ENCODE measurements at regions not wholly inside any gene's neighbourhood (a gene's known extent, or its start where the extent isn't known, plus 50 kb on each side); places are given as distances from the start of the nearest gene placed in this dataset.
"Not testable (repeated sequence)": the region's sequence is repeated elsewhere in the genome, so short reads cannot be mapped to it uniquely, and the experiment has no call there.

DNA sequence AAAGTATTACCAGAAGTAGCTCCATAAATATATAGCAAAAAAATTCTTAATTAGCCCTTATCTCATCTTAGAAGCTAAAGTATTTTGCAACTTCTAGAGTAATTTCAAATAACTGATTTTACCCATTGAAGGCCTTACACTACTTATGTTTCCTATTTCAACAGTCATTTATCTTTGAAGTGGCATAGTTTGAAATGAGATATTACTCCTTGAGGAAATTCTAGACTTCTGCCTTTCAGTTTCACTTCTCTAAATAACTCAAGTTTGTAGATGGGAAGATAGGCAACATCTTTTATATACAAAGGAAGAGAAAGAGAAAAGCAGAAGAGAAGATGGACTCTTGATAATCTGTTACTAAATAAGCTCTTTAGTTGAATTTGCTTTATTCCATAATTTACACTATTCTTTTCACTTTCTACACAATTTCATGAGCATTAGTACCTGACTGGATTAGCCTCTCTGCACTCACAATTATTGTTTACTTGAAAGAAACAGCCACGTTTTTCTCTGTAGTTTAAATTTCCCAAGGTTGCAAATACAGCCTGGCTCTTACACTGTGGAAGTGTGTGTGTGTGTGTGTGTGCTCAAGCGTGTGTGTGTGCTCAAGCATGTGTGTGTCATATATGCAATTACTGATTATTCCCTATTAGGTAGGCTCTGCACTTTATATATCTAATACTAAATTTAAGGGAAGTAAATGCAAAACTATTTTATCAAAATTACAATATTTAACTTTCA, 60.6 kb upstream of the EMB start:
- no peak for DNase-seq

DNA sequence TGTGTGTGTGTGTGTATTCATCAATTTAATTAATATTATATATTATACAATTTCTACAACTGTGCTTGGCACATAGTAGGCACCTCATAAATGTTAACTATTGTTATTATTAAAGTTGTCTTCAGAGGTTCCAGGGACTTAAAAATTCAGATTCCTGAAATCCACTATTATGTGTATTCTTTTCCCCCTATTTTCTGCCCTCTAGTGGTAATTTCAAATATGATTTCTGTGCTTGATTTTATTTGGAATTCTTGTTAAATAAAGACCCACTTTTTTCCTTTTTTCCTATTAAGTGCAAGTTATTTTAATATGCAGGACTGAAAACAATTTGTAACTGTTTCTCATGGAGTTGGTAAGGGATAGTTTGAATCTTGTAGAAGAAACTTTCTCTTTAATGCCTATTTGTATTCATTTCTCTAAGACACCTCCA, 72.0 kb upstream of the EMB start:
- peak in 1 of 2 experiments; percentile 29 for DNase-seq

DNA sequence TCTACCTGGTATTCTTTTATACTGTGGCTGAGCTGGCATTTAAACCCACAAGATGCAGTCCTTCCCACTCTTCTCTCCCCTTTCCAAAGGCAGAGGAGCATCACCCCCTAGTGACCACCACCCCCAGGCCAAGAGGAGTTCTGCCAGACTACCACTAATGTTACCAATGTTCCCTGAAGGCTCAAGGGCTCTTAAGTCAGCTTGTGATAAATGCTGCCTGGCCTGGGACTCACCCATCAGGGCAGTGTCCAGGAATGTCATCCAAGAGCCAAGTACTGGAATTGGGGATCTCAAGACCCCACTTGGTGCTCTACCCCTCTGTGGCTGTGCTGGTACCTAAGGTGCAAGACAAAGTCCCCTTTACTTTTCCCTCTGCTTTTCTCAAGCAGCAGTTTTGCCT, 80.0 kb upstream of the EMB start:
- DNase-seq: not testable (repeated sequence)

DNA sequence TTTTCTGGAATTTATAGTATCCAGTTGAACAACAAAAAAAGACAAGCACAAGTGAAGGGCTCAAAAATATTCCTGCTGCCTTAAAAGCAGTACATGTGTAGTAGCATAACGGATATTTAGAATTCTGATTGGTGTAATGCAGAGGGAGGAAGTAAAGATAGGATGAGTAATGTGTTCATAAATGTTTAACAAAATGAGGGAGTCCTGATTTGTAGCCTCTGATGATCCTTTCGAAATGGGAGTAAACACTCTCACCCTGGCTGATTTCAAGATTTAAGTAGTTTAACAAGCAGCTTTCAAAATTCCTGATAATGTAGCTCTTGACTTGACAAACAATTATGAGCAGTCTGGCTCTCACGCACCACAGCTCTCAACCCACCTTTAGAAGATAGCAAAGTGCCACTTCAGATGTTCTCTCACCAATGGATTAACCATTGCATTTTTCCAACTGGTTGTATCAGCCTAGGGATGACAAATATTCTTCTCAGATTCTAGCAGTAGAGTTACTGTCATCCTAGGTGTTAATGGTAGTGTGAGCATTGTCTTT, 86.5 kb upstream of the EMB start:
- DNase-seq: peak; percentile 60 to 70

DNA sequence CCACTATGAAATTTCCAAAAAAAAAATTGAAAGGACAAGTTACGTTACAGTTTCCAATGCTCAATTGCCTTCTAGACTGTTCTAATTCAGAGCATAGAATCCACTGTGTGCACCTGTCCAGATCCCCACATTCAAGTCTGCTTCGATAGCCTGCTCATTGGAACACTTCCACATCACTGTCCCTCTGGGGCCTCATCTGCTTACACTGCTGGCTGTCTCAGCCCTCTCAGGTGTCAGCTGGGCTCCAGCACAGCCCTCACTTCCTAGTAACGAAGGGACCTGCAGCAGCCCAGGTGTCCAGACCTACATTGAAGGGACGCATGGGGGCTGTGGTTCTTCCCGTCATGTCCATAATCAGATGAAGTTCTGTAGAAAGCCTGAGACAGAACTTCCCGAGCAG, 94.3 kb upstream of the EMB start:
- DNase-seq: no peak

DNA sequence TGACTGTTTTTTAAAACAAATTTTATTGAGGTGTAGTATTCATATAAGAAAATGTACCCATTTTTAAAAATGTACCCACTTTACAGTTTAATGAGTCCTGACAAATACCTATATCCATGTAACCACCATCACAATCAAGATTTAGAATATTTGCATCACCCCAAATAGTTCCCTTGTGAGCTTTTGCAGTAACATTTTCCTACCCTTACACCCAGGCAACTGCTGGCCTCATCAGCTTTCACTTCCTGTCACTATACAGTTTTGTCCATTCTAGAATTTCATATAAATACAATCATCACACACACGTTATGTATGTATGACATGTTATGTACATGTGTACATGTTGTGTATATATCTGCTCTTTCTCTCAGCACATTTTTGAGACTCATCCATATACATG, 96.4 kb upstream of the EMB start:
- not testable (repeated sequence) for DNase-seq

DNA sequence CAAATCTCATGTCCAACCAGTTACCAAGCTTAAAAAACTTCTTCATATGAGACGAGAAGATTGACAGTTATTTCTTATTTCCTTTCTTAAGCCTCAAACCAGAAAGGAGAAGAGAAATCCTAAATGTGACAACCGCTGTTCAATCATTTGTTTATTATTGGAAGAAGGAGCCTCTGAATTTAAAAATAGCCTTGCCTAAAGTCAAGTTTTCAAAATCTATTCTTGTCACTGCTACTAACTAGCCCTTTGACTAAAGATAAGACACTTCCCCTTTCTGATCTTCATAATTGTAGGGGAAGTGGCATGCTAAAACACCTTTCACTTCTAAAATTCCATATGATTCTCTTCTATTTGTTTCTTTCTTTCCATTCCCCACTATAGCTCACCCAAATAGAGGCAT, 106.2 kb upstream of the EMB start:
- no peak for DNase-seq

DNA sequence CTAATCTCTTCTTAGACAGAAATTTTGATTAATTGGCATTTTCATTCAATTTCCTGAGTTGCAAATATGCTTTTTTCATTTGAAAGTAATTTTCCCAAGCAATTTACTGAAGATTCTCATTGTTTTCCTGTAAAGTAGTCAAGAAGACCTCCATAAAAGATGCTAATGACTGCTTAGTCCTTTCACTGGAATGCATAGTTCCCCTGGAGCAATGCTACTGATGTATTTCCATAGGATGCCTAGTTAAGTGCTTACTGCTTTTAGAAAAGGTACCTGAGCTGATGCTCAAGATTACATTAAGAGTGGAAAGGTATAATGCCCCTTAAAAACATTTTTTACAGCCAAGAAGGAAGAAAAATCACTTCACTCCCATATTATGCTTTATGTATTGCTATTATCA, 109.2 kb upstream of the EMB start:
- no peak for DNase-seq

DNA sequence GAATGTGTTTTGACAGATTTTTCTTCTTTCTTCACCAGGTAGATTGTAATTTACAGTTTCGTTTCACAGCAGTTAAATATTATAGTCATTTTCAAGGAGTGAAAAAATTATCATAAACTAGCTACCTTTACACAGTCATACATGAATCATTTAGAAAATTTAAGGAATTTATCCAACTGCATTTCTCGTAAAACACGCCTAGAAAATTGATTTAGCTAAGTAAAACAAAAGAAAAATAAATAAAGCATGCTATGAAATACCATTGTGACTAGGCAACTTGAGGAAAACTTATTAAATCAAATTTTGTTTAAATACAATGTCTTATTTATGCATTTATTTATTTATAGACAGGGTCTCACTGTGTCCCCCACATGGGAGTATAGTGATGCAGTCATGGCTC, 109.9 kb upstream of the EMB start:
- no peak for DNase-seq

DNA sequence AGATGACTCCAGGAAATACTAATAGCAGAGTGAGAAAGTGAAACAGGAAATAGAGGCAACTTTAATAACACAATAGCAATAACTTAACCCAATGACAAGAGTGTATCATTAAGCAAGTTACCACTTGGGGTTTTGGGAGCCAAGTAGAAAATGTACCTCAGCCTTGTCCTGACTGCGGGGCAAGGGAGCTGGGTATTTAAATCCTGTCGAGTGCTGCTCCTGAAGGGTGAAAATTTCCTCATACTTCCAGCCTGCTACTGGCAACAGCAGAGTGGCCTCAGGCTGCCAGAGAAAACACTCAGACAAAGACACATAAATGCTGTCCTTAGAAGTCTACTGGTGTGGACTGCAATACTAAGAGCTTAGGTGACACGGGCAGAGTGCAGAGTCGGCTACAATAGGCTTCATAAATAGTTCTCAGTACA, 112.5 kb upstream of the EMB start:
- no peak for DNase-seq

DNA sequence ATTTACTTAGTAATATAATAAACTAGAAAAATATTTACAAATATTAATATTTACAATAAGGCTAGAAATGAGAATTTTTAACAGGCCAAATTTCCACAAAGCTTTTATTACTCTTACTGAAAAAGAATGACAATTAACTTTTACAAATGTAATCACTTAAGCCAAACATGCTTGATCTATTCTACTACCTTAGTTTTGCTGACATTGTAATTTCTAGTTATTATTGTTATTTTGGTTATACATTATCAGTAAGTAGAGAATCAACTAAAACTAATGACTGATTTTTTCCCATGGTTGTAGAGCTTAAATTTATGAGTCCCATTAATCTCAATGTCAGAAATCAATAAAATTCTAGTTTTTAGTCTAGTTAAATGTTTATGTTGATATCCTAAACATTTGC, 107.8 kb upstream of the PARP8 start:
- not testable (repeated sequence) for DNase-seq

DNA sequence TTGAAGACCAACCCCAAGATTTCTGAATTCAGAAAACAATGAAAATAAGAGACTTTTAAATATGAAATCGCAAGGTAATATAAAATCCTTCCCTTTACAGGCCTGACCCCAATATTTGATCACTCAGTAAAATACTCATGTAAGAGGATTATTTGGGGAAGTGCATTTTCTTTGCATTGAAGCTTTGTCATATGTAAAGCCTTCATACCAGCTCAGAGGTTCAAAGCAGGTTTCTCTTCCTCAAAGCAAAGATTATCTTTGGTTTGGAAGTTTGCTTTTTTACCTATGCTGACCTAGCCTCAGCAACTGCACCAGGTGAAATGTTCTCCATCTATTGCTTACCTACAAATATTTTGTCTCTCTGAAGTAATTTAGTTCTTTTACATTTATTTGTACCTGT, 106.5 kb upstream of the PARP8 start:
- DNase-seq: no peak

DNA sequence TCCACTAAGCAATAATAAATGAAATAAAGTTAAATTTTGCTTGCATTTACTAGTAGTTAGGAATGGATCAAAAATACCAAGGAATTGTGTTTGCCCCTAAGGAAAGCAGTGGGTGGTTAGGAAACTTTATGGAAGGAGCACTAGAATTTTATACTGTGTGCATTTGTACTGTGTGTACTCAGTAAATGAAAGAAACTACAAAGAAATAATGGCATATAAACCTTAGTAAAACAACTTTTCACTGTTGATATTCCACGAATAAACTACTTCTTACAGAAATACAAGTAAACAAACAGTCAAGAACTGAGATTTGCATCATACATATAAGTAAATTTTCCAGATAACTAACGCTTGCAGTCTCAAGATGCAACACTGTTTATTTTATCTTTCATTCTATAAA, 103.7 kb upstream of the PARP8 start:
- DNase-seq: no peak

DNA sequence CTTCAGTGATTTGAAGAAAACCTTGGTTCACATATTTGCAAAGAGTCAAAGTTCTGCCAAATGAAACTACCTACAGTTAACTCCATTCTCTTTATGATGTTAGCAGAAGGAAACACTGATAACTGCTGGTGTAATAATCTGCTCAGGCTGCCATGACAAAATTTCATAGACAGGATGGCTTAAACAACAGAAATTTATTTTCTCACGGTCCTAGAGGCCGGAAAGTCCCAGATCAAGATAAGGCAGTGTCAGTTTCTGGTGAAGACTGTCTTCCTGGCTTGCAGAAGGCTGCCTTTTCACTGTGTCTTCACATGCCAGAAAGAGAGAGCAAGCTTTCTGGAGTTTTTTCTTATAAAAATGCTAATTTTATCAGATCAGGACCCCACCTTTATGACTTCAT, 102.4 kb upstream of the PARP8 start:
- DNase-seq: no peak

DNA sequence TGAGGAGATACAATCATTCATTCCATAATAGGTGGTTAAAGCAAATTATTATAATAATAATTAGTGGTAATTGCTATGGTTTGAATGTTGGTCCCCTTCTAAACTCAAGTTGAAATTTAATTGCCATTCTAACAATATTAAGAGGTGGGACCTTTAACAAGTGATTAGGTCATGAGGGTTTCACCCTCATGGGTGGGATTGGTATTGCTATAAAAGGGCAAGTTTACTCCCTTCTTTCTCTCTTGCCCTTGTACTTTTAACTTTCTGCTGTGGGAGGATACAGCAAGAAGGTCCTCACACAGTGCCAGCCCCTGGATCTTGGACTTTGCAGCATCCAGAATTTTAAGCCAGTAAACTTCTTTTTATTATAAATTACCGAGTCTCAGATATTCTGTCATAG, 101.9 kb upstream of the PARP8 start:
- no peak for DNase-seq

DNA sequence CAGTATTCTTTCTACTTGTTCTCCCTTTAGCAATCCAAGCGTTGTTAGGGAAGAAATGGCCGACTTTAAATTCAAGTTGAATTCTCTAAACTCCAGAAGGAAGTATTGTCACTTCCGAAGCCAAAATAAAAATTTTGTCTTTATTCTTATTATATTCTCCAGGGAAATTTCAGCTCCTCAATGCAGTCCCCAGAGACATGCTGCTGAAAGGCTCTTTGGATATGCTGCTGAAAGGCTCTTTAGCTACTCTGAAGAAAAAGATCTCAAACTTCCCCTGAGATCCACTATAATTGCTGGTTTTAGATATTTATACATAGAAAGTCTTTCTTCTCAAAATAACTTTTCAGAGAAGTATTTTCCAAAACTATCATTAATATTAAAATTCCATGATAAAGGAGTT, 92.3 kb upstream of the PARP8 start:
- no peak for DNase-seq

DNA sequence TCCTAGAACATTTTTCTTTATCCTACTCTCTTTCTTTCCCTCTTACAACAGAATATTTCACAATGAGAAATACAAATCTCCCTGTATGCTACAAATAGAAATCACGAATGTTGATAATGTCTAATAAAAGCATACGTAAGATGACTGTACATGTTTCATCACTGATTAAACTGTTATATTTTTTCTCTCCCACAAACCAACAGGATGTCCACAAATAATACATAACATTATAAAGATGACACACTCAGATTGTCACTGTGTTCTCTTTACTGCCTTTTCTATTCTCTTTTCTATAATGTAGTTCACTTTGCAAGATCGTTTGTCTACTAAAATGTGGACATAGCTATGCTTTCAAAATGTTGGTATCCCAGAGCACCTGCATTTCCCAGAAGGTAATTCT, 90.7 kb upstream of the PARP8 start:
- no peak for DNase-seq

DNA sequence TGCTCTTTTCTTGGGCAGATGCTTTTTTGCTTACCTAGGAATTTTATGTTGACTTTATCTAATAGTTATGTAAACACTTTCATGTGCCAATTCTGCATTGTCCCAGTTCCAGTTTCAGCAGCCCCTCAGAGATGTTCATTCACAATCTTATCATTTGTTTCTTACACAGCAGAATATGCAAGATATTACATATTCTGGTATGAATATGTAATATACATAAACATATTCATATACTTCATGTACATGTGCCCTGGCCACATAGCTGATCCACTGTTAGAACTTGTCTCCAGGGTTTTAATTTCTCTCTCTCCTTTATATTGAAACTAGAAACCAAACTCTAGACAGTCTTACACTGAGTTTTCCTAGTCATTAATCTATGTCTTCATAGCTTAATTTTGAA, 90.2 kb upstream of the PARP8 start:
- DNase-seq: no peak

DNA sequence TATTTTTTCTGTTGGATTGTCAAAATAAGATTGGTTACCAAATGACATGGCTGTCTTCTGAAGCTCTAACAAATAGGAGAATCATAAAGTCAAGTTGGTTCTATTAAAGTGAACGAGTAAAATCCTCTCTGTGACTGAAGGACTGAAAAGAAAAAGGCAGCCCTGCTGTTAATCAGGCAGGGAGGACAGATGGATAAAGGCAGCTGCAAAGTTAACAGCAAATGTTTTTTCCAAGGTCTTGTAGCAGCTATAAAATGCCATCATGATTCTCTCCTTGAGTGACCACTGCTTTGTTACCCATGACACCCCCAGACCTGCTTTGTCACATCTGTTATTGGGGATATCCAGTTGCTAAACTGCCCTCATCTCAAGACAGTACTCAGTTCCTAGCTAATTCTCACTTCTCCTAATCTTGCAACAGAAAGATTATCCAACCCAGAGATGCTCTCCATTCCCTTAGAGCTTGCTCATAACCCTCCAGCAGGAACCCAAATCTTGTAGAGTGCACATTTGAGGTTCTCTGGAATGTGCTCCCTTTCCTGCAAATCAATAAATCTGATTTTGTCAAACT, 89.7 kb upstream of the PARP8 start:
- peak in 1 of 2 experiments; percentile 52 for DNase-seq

DNA sequence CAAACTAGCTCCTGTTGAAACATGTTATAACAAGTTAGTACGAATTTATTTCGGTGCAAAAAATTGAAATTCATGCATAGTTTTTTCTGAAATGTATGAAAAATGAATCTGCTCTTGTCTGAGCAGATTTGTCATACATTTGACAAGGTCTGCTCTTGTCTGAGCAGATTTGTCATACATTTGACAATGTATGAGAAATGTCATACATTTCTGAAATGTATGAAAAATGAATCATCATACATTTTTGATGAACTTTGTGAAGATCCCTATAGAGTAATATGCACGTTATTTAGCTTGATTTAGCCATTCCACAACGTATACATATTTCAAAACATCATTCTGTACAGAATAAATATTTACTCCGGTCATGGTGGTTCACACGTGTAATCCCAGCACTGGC, 85.9 kb upstream of the PARP8 start:
- no peak for DNase-seq

DNA sequence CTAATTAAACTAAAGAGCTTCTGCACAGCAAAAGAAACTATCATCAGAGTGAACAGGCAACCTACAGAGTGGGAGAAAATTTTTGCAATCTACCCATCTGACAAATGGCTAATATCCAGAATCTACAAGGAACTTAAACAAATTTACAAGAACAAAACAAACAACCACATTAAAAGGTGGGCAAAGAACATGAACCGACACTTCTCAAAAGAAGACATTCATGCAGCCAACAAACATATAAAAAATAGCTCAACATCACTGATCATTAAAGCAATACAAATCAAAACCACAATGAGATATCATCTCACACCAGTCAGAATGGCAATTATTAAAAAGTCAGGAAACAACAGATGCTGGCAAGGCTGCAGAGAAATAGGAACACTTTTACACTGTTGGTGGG, 84.6 kb upstream of the PARP8 start:
- DNase-seq: not testable (repeated sequence)

DNA sequence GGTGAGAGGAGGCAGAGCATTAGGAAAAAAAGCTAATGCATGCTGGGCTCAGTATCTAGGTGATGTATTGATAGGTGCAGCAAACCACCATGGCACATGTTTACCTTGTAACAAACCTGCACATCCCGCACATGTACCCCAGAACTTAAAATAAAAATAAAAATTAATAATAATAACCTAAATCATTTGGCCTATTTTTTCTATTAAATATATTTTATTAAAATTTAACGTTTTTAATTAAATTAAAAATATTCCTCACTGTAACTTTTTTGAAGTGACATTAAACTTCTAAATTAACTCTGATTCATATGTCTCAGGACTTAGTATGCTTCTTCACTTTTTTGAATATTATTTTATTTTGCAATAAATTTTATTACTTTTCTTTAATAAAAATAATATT, 83.7 kb upstream of the PARP8 start:
- no peak for DNase-seq

DNA sequence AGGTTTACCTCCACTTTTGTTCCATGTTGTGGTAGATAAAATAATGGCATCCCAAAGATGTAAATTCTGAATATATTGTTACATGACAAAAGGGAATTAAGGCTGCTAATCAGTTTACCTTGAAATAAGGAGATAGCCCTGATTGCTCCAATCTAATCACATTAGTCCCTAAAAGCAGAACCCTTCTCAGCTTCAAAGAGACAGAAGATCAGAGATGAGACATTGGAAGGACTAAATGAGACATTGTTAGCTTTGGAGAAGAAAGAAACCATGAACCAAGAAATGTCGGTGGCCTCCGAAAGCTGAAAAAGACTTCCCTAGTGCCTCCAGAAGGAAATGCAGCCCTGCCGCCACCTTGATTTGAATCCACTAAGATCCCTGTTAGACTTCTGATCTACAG, 82.8 kb upstream of the PARP8 start:
- no peak for DNase-seq

DNA sequence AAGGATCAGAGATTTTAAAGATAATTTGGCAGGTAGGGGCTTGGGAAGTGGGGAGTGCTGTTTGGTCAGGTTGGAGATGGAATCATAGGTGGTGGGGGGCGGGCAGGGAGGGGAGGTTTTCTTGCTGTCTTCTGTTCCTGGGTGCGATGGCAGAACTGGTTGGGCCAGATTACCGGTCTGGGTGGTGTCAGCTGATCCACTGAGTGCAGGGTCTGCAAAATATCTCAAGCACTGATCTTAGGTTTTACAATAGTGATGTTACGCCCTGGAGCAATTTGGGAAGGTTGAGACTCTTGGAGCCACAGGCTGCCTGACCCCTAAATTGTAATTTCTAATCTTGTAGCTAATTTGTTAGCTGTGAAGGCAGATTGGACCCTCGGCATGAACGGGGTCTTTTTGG, 78.0 kb upstream of the PARP8 start:
- not testable (repeated sequence) for DNase-seq

Measured in NCI-H524 (cell line).